Body of pancreas (tissue), 4 donors: ENCODE measurements at regions not wholly inside any gene's neighbourhood (a gene's known extent, or its start where the extent isn't known, plus 50 kb on each side); places are given as distances from the start of the nearest gene placed in this dataset.

ENCODE experiments used
- CTCF ChIP-seq, 7 experiments: fragments of 450-650 bp in 4 of 7; fragments of 200-600 bp in 3 of 7; sonication (generic) in 3 of 7; IDR thresholded peaks; one replicate each; pipeline ENCODE4 v1.5.1; 2016 to 2019; ENCODE audit warnings: antibody characterized with exemption in 7 of 7
- POLR2A ChIP-seq, 3 donors: fragments of 450-650 bp; IDR thresholded peaks; one replicate each; pipeline ENCODE4 v1.6.1; 2016; ENCODE audit warnings: antibody characterized with exemption in 3 of 3, mild to moderate bottlenecking in 2 of 3

- no peak for TF ChIP-seq CTCF (IDR thresholded peaks at IDR 0.05)
- TF ChIP-seq POLR2A (IDR thresholded peaks at IDR 0.05): no peak
Observed at GRCh38 chrX:124994404-124994803, 325.3 kb upstream of the TEX13C start.
